GM19455 (cell line): ENCODE measurements at regions not wholly inside any gene's neighbourhood (a gene's known extent, or its start where the extent isn't known, plus 50 kb on each side); places are given as distances from the start of the nearest gene placed in this dataset.

Source experiments
- ATAC-seq: cut with Tn5 transposase; IDR thresholded peaks from one replicate; pipeline ENCODE4 v1.9.1; 2021; ENCODE audit not compliant: unreplicated experiment

- no peak for ATAC-seq
Observed at GRCh38 chr7:136076954-136077353, 99.8 kb upstream of the MTPN start.

GRCh38 chr7:136074843-136075242 lies 97.7 kb upstream of the MTPN start:
- ATAC-seq = no peak

- no peak for ATAC-seq
Observed at GRCh38 chr7:136072447-136072846, 95.3 kb upstream of the MTPN start.

GRCh38 chr7:136070736-136071505 lies 93.8 kb upstream of the MTPN start:
- ATAC-seq = no peak

- ATAC-seq = no peak
Observed at GRCh38 chr7:136069840-136070529, 92.8 kb upstream of the MTPN start.

- ATAC-seq = no peak
Observed at GRCh38 chr7:136067277-136067676, 90.1 kb upstream of the MTPN start.

- no peak for ATAC-seq
Observed at GRCh38 chr7:136066304-136067143, 89.4 kb upstream of the MTPN start.

- ATAC-seq = no peak
Observed at GRCh38 chr7:136064627-136065237, 87.6 kb upstream of the MTPN start.

- no peak for ATAC-seq
Observed at GRCh38 chr7:136064081-136064480, 86.9 kb upstream of the MTPN start.

- ATAC-seq = no peak
Observed at GRCh38 chr7:136063326-136063666, 86.1 kb upstream of the MTPN start.

GRCh38 chr7:136062625-136063325 lies 85.6 kb upstream of the MTPN start:
- no peak for ATAC-seq

GRCh38 chr7:136061433-136061832 lies 84.3 kb upstream of the MTPN start:
- ATAC-seq = no peak

- ATAC-seq = no peak
Observed at GRCh38 chr7:136058546-136058945, 81.4 kb upstream of the MTPN start.

GRCh38 chr7:136057509-136057908 lies 80.3 kb upstream of the MTPN start:
- no peak for ATAC-seq

GRCh38 chr7:136056651-136057231 lies 79.6 kb upstream of the MTPN start:
- no peak for ATAC-seq

GRCh38 chr7:136055266-136055665 lies 78.1 kb upstream of the MTPN start:
- no peak for ATAC-seq

- no peak for ATAC-seq
Observed at GRCh38 chr7:136053689-136054485, 76.7 kb upstream of the MTPN start.

- ATAC-seq = no peak
Observed at GRCh38 chr7:136051203-136051928, 74.2 kb upstream of the MTPN start.

GRCh38 chr7:136050462-136050847 lies 73.3 kb upstream of the MTPN start:
- no peak for ATAC-seq
